GM10266 (cell line): ENCODE measurements at regions not wholly inside any gene's neighbourhood (a gene's known extent, or its start where the extent isn't known, plus 50 kb on each side); places are given as distances from the start of the nearest gene placed in this dataset.
A peak's percentile ranks its signal among the peaks of the same experiment; 100 is the strongest.

ENCODE experiments used
- DNase-seq: peaks from one replicate; pipeline ENCODE4 v3.0.0; 2012; ENCODE audit errors: extremely low spot score
- TF ChIP-seq, protein P1 (sequence below): IDR thresholded peaks from 2 replicates; pipeline ENCODE4 v1.5.1; 2012; ENCODE audit warnings: mild to moderate bottlenecking, low read depth; ENCODE audit not compliant: control insufficient read depth, insufficient read depth; ENCODE audit errors: missing control alignments

DNA sequence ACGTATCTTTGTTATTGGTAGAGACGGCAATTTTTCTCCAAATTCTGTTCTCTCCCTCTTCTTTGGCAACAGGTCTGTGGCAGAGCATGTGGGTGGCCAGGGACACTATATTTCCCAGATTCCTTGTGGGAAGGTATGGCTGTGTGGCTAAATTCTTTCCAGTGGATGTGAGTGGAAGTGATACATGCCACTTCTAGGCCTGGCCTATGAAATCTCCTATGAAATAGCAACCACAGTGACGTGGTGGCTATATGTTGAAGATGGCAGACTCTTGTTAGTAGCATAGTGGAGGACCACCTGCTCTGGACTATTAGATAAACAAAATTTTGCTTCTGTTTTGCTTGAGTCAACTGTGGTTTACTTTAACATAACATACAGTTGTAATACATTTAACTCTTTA lies 243.3 kb downstream of the IL20RB start:
- no peak for DNase-seq

DNA sequence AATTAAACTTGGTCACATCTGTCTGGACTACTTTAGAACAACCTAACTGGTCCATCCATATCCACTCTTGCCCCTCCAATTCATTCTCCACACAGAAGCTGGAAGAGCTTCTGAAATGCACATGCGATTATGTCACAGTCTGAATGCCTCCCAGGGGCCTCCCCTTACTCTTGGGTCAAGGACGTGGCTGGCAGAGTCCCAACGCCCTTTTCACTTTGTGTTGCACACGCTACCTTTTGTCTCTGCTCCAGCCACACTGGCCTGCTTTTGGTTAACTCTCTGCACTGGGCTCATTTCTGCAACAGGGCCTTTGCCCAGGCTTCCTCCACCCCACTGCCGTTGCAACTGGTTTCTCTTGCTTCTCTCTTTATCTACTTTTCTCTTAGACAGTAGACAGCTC lies 245.2 kb downstream of the IL20RB start:
- TF ChIP-seq, protein P1, sequence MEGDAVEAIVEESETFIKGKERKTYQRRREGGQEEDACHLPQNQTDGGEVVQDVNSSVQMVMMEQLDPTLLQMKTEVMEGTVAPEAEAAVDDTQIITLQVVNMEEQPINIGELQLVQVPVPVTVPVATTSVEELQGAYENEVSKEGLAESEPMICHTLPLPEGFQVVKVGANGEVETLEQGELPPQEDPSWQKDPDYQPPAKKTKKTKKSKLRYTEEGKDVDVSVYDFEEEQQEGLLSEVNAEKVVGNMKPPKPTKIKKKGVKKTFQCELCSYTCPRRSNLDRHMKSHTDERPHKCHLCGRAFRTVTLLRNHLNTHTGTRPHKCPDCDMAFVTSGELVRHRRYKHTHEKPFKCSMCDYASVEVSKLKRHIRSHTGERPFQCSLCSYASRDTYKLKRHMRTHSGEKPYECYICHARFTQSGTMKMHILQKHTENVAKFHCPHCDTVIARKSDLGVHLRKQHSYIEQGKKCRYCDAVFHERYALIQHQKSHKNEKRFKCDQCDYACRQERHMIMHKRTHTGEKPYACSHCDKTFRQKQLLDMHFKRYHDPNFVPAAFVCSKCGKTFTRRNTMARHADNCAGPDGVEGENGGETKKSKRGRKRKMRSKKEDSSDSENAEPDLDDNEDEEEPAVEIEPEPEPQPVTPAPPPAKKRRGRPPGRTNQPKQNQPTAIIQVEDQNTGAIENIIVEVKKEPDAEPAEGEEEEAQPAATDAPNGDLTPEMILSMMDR: no peak
- no peak for DNase-seq

More for the DNA sequence above, 243.3 kb downstream of the IL20RB start:
- TF ChIP-seq, protein P1: no peak

DNA sequence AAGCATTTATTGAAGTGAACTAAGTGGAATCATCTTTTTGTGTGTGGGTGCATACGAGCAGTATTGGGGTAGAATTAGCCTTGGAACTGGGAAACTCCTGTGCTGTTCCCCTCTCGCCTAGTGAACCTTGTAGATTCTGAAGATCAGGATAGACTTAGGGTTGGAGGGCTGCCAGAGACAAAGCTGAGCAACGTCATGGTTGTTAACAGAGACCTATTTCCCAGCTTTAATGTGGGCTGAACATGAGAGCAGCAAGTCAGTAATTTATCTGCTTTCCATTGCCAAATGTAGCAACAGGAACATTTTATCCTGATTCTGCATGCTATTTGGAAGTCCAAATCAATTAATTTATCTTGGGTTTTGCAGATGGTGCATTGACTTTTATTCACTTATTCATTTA lies 246.6 kb downstream of the IL20RB start:
- no peak for DNase-seq
- TF ChIP-seq, protein P1: no peak

DNA sequence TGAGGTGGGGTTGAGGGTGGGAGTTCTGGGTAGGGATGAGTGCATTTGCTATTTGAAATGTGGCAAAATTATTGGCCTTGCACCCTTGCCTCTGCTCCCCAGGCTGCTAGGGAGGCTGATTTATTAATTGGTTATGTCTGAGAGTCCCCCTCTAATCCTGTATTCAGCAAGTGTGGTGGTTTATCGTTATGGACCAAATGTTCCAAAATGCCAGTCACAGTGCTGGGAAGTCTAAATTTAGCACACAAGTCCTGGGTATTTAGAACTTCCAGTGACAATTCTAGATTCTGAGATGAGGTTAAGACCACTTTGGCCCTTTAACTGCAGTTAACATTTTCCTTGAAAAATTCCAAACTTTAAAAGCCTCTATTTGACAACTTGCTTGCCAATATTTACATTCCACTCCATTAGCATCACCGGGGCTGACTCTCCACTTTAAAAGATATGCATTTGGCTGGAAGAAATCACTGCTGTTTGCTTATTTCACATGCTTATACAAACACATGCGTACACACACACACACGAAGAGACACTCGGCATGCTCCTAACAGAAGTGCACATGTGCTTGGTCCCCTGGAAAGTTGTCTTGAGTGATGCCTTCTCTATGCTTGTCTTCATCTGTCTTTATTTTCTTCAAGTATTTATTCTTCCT lies 247.7 kb downstream of the IL20RB start:
- DNase-seq: no peak
- TF ChIP-seq, protein P1: no peak

DNA sequence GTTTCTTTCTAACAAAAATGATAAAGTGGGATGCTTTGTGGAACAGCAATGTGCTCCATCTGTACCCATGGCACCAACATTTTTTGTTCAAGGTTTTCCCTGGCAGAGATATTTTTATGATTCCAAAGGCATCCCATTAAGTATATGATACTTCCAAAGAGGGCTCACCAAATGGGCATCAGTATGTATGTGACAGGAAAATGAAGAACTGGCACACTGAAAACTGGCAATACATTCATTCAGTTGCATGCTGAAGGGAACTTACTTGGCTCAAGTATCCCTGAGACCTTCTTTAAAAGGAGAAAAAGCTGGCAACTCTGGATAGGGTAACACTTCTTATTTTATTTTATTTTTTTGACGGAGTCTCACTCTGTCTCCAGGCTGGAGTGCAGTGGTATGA lies 249.8 kb downstream of the IL20RB start:
- no peak for DNase-seq
- TF ChIP-seq, protein P1: no peak

DNA sequence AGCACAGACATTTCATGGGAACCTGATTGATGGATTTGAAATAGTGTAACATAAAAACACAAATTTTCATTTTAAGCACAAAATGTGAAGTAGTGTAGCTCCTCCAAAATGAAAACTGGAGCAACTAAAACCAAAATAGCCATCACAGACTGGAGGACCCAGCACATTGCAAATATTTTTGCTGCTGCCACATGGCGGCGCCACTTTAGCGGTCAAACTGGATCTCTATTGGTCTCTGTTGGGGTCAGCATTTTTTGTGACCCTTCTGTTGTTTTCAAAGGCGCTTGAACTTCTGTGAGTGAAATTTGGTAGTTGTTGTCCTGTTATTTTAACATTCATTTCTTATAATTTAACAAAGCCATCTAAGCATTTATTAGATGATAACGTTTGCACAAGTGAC lies 259.9 kb downstream of the IL20RB start:
- no peak for DNase-seq
- TF ChIP-seq, protein P1: peak; percentile 41

DNA sequence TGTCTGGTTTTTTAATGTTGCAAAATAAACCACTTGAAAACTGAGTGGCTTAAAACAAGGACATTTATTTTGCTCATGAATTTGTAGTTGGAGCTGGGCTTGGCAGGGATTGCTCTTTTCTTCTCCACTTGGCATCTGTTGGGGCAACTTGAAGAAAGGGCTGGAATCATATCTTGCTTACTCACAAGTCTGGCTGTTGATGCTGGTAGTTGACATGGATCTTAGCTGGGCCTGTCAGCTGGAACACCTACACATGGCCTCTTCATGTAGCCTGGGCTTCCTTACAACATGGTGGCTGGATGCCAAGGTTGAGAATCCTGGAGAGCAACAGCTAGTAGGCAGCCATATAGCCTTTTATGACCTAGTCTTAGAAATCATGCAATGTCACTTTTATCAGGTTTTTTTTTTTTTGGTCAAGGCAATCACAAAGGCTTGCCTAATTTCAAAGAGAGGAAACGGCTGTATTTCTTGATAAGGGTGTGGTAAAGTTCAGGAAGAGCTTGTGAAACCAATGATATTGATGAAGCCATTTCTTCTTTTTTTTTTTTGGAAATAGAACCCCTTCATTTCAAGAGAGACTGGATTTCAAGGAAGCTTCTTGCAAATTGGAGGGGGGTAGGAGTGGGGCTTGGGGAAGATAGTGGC lies 262.1 kb downstream of the IL20RB start:
- DNase-seq: no peak
- TF ChIP-seq, protein P1: no peak
